MM.1S (cell line): ENCODE measurements at regions not wholly inside any gene's neighbourhood (a gene's known extent, or its start where the extent isn't known, plus 50 kb on each side); places are given as distances from the start of the nearest gene placed in this dataset.

Source experiments
- DNase-seq: peaks from one replicate; pipeline ENCODE4 v3.0.0-alpha.2; 2015
- H2AFZ ChIP-seq: fragments of 300-600 bp; sonication (generic); 2 replicates; pipeline ENCODE4 v1.6.0; 2016; ENCODE audit warnings: antibody characterized with exemption, low read length
- H3F3A ChIP-seq: fragments of 300-600 bp; sonication (generic); 2 replicates; pipeline ENCODE4 v1.6.1; 2016; ENCODE audit warnings: mild to moderate bottlenecking, antibody characterized with exemption, low read length, moderate library complexity, mixed read lengths; ENCODE audit not compliant: insufficient read depth
- H3K27ac ChIP-seq: fragments of 300-600 bp; sonication (generic); 2 replicates; pipeline ENCODE4 v1.5.1; 2016; ENCODE audit warnings: mild to moderate bottlenecking, low read length
- H3K27me3 ChIP-seq: fragments of 300-600 bp; sonication (generic); replicated peaks from 2 replicates; pipeline ENCODE4 v1.6.0; 2016; ENCODE audit warnings: low read length; ENCODE audit not compliant: insufficient read depth
- H3K36me3 ChIP-seq: fragments of 300-600 bp; sonication (generic); replicated peaks from 2 replicates; pipeline ENCODE4 v1.6.1; 2016; ENCODE audit warnings: mild to moderate bottlenecking, low read length, mixed read lengths; ENCODE audit not compliant: insufficient read depth
- H3K4me1 ChIP-seq: fragments of 300-600 bp; sonication (generic); 2 replicates; pipeline ENCODE4 v1.6.1; 2016; ENCODE audit warnings: low read length, mixed read lengths
- H3K4me2 ChIP-seq: fragments of 300-600 bp; sonication (generic); 2 replicates; pipeline ENCODE4 v1.6.0; 2016; ENCODE audit warnings: low read depth, low read length
- H3K4me3 ChIP-seq: fragments of 300-600 bp; sonication (generic); 2 replicates; pipeline ENCODE4 v1.5.1; 2016; ENCODE audit warnings: low read length, mixed read lengths
- H3K79me2 ChIP-seq: fragments of 300-600 bp; sonication (generic); 2 replicates; pipeline ENCODE4 v1.6.1; 2016; ENCODE audit warnings: mixed run types, low read length, mixed read lengths
- H3K9ac ChIP-seq: fragments of 300-600 bp; sonication (generic); 2 replicates; pipeline ENCODE4 v1.6.1; 2016; ENCODE audit warnings: low read length, mixed read lengths
- H3K9me2 ChIP-seq: fragments of 300-600 bp; sonication (generic); replicated peaks from 2 replicates; pipeline ENCODE4 v1.6.1; 2016; ENCODE audit warnings: mild to moderate bottlenecking, low read length, mixed read lengths; ENCODE audit not compliant: insufficient read depth
- H3K9me3 ChIP-seq: fragments of 300-600 bp; sonication (generic); replicated peaks from 2 replicates; pipeline ENCODE4 v1.6.1; 2016; ENCODE audit warnings: mild to moderate bottlenecking, low read length, mixed read lengths; ENCODE audit not compliant: insufficient read depth
- H4K20me1 ChIP-seq: fragments of 300-600 bp; sonication (generic); 2 replicates; pipeline ENCODE4 v1.6.1; 2016; ENCODE audit warnings: mild to moderate bottlenecking, low read length, moderate library complexity, mixed read lengths; ENCODE audit not compliant: insufficient read depth
- CTCF ChIP-seq: fragments of 300-600 bp; sonication (generic); IDR thresholded peaks from 2 replicates; pipeline ENCODE4 v1.5.1; 2016; ENCODE audit warnings: antibody characterized with exemption, low read length, mixed read lengths
- EZH2 ChIP-seq: fragments of 300-600 bp; sonication (generic); optimal IDR thresholded peaks from 2 replicates; pipeline ENCODE3; 2017; ENCODE audit warnings: low read depth, mild to moderate bottlenecking, antibody characterized with exemption, low read length, mixed read lengths
- EZH2phosphoT487 ChIP-seq: fragments of 300-600 bp; sonication (generic); IDR thresholded peaks from 2 replicates; pipeline ENCODE4 v1.6.1; 2018; ENCODE audit warnings: antibody characterized with exemption, low read length

GRCh38 chr20:4546342-4546741 is 139.9 kb upstream of the PRNP start:
- H3K4me2 ChIP-seq, result no peak overlapping the region
- H3K9ac ChIP-seq, result no peak overlapping the region
- H3K9me2 ChIP-seq, result no peaks in the 10 kb centered on the region
- no peaks in the 10 kb centered on the region for H3K4me1 ChIP-seq
- no peaks in the 10 kb centered on the region for H3K27me3 ChIP-seq
- DNase-seq, result no peak
- no peaks in the 10 kb centered on the region for H3K36me3 ChIP-seq
- no peaks in the 10 kb centered on the region for H3K9me3 ChIP-seq
- no peak overlapping the region for H3K4me3 ChIP-seq
- no peak overlapping the region for H3K27ac ChIP-seq
- no peaks in the 10 kb centered on the region for H3K79me2 ChIP-seq
- no peaks in the 10 kb centered on the region for H4K20me1 ChIP-seq
- H3F3A ChIP-seq, result no peaks in the 10 kb centered on the region
- no peak for TF ChIP-seq CTCF
- TF ChIP-seq EZH2phosphoT487, result no peak
- TF ChIP-seq EZH2, result no peak
- H2AFZ ChIP-seq, result no peak overlapping the region

- Histone ChIP-seq H3K9ac (no peak overlapping the region), H3K9me3 (no peaks in the 10 kb centered on the region), H2AFZ (no peak overlapping the region), H4K20me1 (no peaks in the 10 kb centered on the region), H3K4me1 (no peaks in the 10 kb centered on the region), H3K4me3 (no peak overlapping the region), H3K4me2 (no peak overlapping the region), H3K9me2 (no peaks in the 10 kb centered on the region), H3K36me3 (no peaks in the 10 kb centered on the region), H3K27ac (no peak overlapping the region), H3K27me3 (no peaks in the 10 kb centered on the region), H3F3A (no peaks in the 10 kb centered on the region), H3K79me2 (no peaks in the 10 kb centered on the region)
- TF ChIP-seq EZH2phosphoT487, result no peak
- no peak for DNase-seq
Measured at GRCh38 chr20:4545526-4545925, 140.7 kb upstream of the PRNP start.

GRCh38 chr20:4544765-4545164 is 141.5 kb upstream of the PRNP start:
- no peak for DNase-seq
- H3K79me2 ChIP-seq, result no peaks in the 10 kb centered on the region
- H3K4me3 ChIP-seq, result no peak overlapping the region
- no peaks in the 10 kb centered on the region for H3K9me3 ChIP-seq
- TF ChIP-seq EZH2phosphoT487 (no peak), EZH2 (no peak), CTCF (no peak)
- H3F3A ChIP-seq, result no peaks in the 10 kb centered on the region
- no peaks in the 10 kb centered on the region for H4K20me1 ChIP-seq
- H3K27me3 ChIP-seq, result no peaks in the 10 kb centered on the region
- no peak overlapping the region for H2AFZ ChIP-seq
- no peaks in the 10 kb centered on the region for H3K9me2 ChIP-seq
- H3K9ac ChIP-seq, result no peak overlapping the region
- H3K36me3 ChIP-seq, result no peaks in the 10 kb centered on the region
- H3K27ac ChIP-seq, result no peak overlapping the region
- 0 out of 2 replicates have a peak, but pooled peaks cover under 1% of the 10 kb centered on the region for H3K4me1 ChIP-seq
- H3K4me2 ChIP-seq, result no peak overlapping the region

- Histone ChIP-seq H4K20me1 (no peaks in the 10 kb centered on the region), H3F3A (no peaks in the 10 kb centered on the region), H3K9me2 (no peaks in the 10 kb centered on the region), H3K9me3 (no peaks in the 10 kb centered on the region), H3K4me3 (no peak overlapping the region), H2AFZ (no peak overlapping the region), H3K4me2 (no peak overlapping the region), H3K27me3 (no peaks in the 10 kb centered on the region), H3K79me2 (no peaks in the 10 kb centered on the region), H3K4me1 (peaks cover 6% of the 10 kb centered on the region), H3K27ac (no peak overlapping the region), H3K9ac (no peak overlapping the region), H3K36me3 (no peaks in the 10 kb centered on the region)
- no peak for DNase-seq
- TF ChIP-seq EZH2, result no peak
- no peak for TF ChIP-seq EZH2phosphoT487
- TF ChIP-seq CTCF, result no peak
Measured at GRCh38 chr20:4542270-4542669, 144.0 kb upstream of the PRNP start.
